GM21390 (cell line): ENCODE measurements at regions not wholly inside any gene's neighbourhood (a gene's known extent, or its start where the extent isn't known, plus 50 kb on each side); places are given as distances from the start of the nearest gene placed in this dataset.
"Not testable (repeated sequence)": the region's sequence is repeated elsewhere in the genome, so short reads cannot be mapped to it uniquely, and the experiment has no call there.

Experiments
- ATAC-seq: cut with Tn5 transposase; IDR thresholded peaks from one replicate; pipeline ENCODE4 v1.9.1; 2021; ENCODE audit not compliant: unreplicated experiment

- no peak for ATAC-seq
These were observed 158.1 kb upstream of the MAMLD1 start for GRCh38 chrX:150205011-150205410.

GRCh38 chrX:150207733-150208132 is 155.4 kb upstream of the MAMLD1 start:
- ATAC-seq: no peak

- ATAC-seq: no peak
These were observed 151.1 kb upstream of the MAMLD1 start for GRCh38 chrX:150211988-150212387.

DNA sequence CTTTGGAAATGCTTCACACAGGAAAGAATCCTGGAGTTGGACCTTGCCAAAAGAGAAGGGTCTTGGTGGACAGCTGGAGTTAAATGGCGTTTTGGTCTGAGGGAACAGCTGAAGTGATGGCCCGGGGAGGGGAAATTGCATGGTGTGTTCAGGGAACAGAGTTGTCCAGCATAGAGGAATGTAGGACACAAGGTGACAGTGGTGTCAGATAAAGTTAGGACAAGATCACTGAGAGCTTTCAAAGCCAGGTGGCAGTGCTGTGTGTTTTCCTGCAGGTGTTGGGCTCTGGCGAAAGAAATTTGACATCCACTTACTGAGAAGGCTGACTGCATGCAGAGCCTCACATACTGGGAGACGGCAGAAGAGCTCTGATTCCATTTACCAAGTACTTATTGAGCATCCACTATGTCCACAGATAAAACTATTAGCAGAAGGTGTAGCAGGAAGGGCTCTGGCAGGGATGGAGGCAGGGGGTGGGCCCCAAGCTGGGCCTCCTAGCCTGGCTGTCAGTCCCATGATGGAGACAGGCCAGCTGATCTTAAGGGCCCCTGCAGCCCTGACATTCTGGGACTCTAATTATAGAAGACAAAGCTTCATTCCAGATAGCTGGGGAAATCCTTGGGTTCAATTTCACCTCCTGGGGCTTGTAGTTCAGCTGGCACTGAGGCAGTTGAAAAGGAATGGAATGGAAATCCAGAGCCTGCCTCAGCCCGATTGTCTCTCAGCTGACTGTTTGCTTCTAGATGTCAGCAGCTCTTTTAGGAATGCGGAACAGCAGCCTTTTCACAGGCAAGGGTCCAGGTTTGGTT is 150.2 kb upstream of the MAMLD1 start:
- ATAC-seq: no peak

DNA sequence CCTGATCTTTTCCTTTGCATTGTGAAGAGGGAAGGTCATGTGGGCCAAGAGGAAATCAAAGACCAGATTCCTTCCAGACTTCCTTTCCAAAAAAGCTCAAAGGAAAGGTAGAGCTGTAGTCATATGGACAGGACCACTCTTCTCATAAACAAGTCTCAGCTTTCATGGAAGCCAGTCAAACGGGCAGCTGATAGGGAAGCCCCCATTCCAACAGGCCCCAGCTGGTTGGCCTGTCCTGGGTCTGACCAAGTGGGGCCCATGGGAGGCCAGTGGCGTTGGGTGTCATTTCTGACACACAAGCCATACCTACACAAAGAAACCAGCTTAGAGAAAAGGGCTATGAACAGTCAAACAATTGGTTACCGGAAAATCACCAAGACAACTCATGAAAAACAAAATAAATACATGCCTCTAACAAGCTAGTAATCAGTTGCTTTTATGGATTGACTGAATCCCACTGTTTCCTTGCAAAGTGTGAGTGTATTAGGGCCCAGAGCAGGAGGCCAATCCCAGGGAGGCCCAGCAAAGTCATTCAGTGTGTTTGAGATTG is 149.6 kb upstream of the MAMLD1 start:
- no peak for ATAC-seq

- not testable (repeated sequence) for ATAC-seq
These were observed 147.1 kb upstream of the MAMLD1 start for GRCh38 chrX:150216000-150216399.

GRCh38 chrX:150216716-150217115 is 146.4 kb upstream of the MAMLD1 start:
- no peak for ATAC-seq

DNA sequence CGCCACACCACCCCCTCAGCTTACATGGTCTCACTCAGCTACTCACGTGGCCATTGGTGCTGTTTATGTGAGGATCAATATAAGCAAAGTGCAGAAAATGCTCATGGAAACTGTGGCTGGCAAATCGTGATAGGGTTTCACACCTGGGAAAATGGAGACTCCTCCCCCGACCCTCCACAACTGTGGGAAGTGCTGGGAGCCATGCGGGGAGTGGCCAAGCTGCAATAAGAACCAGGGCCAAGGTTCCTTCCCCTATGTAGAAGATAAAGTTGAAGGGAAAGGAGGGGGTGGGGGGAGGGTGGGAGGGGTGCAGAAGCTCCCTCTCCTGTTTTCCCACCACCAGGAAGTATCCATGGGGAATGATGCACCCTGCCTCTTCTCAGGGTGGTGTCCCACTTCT is 145.5 kb upstream of the MAMLD1 start:
- ATAC-seq: no peak

GRCh38 chrX:150219374-150220185 is 143.5 kb upstream of the MAMLD1 start:
- ATAC-seq: no peak

DNA sequence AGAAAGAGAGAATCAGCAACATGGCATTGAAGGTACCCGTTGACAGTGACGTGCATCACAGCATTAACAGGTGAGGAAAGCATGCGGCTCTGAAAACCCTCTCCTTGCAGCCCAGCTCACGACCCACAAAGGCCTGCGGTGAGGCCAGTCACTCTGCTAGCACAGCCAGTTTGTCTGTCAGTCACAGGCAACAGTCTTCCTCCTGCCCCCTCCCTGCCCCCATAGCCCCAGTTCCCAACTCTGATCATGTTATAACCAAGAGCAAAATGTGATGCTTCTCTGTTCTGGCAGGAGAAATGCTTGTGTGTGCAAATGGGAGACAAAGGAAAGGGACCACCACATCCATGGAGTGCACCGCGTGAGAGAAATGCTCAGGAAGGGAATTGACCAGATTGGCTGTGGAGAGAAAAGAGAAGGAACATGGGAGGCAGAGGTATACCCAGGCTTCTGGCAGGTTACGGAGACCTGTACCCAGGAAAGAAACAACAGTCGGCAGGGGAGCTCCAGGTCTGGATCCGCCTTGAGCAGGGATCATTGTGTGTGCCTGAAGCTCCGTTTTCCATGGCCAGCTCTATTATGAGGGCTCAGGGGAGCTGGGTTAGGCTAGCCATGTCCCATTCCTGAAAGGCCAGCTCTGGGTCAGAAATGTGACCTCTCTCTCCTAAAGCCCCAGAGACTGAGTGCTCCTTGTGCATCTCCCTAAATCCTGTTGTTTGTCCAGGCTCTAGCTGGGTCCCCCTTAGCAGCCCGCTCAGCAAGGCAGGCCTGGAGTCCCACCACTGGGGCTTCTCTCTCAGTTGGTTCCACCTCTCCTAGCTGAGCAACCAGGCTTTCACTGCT is 139.7 kb upstream of the MAMLD1 start:
- ATAC-seq: no peak

DNA sequence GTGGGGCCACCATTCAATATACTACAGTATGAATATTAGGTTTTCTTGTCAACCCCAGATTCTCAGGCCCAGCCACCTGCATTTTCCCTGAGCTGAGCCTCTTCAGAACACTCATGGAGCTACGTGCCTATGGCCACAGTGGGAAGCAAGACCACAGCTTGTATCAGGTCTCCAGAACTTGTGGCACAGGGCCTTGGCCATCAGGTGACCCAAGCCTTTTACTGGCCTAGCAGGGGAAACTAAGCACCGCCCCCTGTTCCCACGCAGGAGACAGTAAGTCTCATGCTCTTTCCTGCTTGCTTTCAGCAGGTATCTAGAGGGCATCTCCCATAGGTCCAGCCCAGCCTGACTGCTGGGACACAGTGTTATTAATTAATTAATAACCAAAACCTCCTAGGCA is 138.4 kb upstream of the MAMLD1 start:
- ATAC-seq: no peak

- no peak for ATAC-seq
These were observed 137.9 kb upstream of the MAMLD1 start for GRCh38 chrX:150225266-150225665.

GRCh38 chrX:150225756-150226155 is 137.4 kb upstream of the MAMLD1 start:
- no peak for ATAC-seq

DNA sequence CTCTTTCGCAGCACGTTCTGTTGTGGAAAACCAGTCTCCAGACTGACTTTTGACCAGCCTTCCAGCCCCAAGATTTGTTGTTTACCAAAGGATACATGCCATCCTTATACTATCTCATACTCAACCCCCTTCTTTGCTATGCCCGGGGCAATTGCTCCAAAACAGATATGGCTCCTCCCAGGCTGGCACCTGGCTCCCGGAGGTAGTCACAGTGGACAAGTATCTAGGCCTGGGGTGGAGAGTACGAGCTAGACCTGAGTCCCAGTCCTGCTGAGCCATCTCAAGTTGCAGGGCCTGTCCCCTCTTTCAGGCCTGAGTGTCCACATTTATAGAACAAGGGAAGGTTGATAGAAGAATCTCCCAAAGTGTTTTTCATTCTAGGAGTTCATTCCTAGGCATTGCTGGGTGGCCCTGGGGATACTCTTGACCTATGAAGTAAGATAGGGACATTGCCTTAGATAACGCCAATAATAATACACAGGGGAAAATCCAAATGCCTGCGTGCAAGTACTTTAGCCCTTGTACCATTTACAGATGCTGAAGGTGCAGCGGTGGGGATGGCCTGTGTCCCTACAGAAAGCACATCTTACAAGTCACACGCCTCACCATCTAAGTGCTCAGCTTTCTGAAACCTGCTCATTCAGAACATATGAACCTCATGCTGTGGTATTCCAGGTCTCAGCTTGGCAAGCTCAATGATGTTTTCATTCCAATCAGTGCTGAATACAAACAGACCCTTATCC is 136.7 kb upstream of the MAMLD1 start:
- ATAC-seq: no peak

- no peak for ATAC-seq
These were observed 135.7 kb upstream of the MAMLD1 start for GRCh38 chrX:150227321-150227860.

DNA sequence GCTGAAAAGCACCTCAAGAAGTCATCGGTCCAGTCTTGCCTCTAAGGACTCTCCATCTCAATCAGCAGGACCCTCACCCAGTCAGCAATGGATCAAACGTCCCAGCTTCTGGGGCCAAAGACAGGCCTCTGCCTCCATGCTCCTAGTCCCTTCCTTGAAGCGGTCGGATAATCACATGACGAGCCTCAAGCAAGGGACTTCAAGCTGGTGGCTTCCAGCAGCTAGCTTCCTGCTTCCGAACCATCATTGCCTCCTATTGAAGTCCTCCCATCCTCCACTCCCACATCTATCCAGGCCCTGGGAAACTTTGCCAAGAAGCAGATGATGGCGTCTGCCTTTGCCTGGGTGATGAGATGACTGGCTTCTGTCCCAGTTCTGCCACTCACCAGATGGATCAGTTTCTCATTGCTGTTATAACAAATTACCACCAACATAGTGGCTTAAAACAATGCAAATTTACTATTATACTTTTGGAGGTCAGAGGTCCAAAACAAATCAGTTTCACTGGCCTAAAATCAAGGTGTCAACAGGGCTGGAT is 135.2 kb upstream of the MAMLD1 start:
- no peak for ATAC-seq

DNA sequence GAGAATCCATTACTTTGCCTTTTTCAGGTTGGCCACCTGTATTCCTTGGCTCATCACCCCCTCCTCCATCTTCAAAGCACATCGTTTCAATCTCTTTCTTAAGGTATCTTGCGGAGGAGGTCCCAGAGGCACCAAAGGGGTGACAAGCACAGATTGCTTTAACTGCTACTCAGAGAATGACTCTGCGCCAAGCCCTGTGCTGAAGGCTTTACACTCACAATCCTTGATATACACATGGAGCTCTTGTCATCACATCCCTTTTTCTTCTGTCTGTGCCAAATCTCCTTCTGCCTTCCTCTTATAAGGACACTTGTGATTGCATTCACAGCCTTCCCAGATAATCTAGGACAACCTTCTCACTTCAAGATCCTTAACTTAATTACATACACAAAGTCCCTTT is 134.7 kb upstream of the MAMLD1 start:
- no peak for ATAC-seq

GRCh38 chrX:150229030-150229429 is 134.1 kb upstream of the MAMLD1 start:
- ATAC-seq: no peak

- no peak for ATAC-seq
These were observed 133.6 kb upstream of the MAMLD1 start for GRCh38 chrX:150229481-150229880.

- not testable (repeated sequence) for ATAC-seq
These were observed 132.2 kb upstream of the MAMLD1 start for GRCh38 chrX:150230952-150231351.
